ENCODE measurements at regions not wholly inside any gene's neighbourhood (a gene's known extent, or its start where the extent isn't known, plus 50 kb on each side); places are given as distances from the start of the nearest gene placed in this dataset.

DNA sequence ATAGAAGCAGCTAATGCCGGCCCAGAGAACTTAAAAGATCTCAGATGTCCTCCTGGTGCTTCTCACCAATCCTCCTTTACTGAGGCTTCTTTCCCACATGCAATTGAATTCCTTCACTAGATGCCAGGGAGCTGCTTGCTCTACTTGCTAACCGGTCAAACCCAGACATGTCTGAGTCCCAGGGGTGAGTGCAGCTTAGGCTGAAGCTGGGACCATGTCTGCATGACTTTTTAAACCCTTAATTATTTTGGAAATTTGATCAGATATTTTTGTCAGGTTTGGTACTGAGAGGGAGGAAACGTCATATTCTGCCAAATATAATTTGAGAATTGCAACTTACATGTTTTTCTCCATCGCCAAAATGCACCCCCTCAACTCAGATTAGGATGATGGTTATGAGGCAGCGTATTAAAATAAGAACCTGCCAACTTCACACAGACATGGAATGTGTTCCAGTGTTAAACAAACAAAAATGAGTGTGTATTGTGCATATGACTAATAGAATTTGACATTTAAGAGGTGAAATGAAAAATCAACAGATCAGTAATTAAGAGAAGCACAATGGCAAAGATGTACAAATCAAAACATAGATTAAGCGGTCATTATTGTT, 529.5 kb downstream of the ETS1 start:
- TF ChIP-seq CTCF (IDR thresholded peaks at IDR 0.05) (no peak), POLR2A (IDR thresholded peaks at IDR 0.05) (no peak)

Data from body of pancreas (tissue), 4 donors.